ENCODE measurements at regions not wholly inside any gene's neighbourhood (a gene's known extent, or its start where the extent isn't known, plus 50 kb on each side); places are given as distances from the start of the nearest gene placed in this dataset.
A peak's percentile ranks its signal among the peaks of the same experiment; 100 is the strongest.
"Not testable (repeated sequence)": the region's sequence is repeated elsewhere in the genome, so short reads cannot be mapped to it uniquely, and the experiment has no call there.

DNA sequence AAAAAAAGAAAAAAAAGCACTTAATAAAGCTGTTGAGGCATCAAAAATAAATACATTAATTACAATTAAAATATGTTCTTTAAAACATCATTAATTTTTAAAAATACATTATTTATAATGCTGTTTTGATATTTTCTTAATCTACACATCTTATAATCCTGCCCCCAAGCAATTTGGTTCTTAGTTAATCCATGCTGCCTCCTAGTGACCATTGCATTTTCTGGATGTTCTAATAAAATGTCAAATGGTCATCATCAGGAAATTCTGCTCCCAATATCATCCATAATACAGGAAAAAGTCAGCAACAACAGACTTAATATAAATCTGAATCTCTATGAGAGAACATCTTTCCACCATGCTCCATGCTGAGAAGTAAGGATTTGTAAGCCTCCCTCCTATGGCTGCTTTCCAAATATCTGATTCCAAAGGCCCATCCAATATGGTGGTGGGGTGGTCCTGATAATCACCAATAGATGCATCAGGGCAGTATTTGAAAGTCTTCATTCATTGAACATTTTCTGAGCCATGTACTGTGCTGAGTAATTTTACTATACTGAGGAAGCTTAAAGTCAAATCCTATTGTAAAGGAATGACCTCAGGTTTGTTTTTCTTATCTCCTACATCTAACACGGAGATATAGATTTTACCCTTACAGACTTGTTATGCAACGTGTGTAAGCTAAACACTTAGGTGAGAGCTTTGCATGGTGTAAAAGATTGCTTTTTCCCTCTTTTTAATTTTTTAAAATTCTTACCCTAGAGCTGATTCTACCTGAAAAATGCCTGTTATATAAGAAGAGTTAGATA lies 124.7 kb upstream of the BMAL1 start:
- intact Hi-C loops (cut with DNase I): loop anchor here (10.0 kb wide), 1 partner anchor 188 kb away; no protein-coding TSS in a partner anchor

DNA sequence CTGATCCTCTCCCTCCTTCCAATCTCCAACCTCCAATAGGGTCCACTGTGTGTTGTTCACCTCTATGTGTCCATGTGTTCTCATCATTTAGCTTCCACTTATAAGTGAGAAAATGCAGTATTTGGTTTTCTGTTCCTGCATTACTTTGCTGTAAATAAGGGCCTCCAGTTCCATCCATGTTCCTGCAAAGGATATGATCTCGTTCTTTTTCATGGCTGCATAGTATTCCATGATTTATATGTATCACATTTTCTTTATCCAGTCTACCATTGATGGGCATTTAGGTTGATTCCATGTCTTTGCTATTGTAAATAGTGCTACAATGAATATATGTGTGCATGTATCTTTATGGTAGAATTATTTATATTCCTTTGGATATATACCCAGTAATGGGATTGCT lies 123.2 kb upstream of the BMAL1 start:
- intact Hi-C loops (cut with DNase I): loop anchor here (10.0 kb wide), 1 partner anchor 190 kb away; no protein-coding TSS in a partner anchor
- ATAC-seq; DNase-seq (ENCODE audit: low spot score): not testable (repeated sequence)

More for the DNA sequence above, 124.7 kb upstream of the BMAL1 start:
- no peak for DNase-seq (ENCODE audit: low spot score)
- ATAC-seq: no peak

DNA sequence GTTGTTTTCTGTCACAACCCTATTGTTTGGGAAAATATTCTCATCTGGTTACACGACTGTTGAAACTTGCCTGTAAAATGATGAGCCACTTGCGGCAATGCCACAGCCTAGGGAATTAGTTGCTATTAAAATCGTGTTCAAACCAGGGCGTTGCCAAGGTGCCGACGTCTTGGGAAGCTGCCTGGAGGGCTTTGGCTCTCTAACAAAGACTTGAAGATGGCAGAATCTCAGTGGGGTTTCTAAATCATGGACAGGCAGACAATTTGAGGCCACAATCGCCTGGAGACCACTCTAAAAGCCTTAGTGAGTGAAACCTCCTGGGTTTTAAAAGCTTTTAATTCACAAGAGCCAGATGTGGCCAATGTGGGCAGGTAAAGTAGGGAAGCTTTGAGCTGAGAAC lies 117.2 kb upstream of the BMAL1 start:
- ATAC-seq (no peak), DNase-seq (ENCODE audit: low spot score) (no peak)
- intact Hi-C loops (cut with DNase I): no loop called here

DNA sequence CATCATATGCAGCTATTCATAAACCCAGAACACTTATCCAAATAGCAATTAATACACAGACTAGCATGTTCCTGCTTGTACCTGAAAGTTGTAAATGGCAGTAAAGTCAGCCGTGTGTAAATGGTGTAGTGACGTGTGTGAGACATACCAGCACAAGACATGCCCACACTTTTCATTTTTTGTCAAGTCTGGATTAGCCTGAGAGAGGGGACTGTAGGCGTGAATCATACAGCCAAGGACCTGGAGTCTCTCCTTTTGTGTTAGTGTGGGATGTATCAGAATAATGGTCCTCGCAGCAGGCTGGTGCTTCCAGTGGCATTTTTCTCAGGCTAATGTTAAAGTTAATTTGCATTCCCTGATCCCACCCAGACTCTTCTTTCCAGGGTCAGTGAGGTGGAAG lies 116.8 kb upstream of the BMAL1 start:
- ATAC-seq: no peak
- intact Hi-C loops (cut with DNase I): no loop called here
- DNase-seq (ENCODE audit: low spot score): no peak

DNA sequence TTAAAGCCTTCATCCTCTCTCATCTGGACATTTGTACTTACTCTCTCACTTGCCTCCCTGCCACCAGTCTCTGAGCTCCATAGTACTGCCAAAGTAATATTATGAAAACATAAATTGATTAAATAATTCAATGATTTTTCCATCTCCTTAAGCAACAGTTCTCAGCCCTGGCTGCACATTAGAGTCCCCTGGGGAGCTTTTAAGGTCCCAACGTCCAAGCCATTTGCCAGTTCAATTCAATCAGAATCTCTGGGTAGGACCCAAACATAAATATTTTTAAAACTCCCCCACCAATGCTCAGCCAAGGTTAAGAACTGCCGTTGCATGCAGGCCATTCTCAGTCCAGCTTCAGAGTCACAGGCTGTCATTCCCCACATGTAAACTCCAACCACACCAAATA lies 114.4 kb upstream of the BMAL1 start:
- no peak for DNase-seq (ENCODE audit: low spot score)
- intact Hi-C loops (cut with DNase I): no loop called here
- ATAC-seq: no peak

DNA sequence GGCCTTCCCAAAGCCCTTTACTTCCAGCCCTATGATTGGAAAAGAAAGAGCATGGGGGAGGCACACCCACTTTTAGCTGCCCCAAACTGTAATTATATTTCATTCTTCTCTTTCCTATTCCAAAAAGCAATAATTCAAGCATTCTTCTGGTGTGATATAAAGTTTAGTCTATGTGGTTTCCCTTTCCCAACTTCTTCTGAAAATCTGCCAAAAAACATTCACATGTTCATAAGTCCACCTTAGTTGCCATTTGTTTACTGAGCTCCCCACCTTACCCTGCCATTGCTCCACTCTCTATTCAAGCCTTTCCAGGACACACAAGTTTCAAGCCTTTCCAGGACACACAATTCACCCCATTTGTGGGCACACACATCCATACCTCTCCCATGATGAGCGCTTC lies 111.6 kb upstream of the BMAL1 start:
- no peak for DNase-seq (ENCODE audit: low spot score)
- no peak for ATAC-seq
- intact Hi-C loops (cut with DNase I): no loop called here

DNA sequence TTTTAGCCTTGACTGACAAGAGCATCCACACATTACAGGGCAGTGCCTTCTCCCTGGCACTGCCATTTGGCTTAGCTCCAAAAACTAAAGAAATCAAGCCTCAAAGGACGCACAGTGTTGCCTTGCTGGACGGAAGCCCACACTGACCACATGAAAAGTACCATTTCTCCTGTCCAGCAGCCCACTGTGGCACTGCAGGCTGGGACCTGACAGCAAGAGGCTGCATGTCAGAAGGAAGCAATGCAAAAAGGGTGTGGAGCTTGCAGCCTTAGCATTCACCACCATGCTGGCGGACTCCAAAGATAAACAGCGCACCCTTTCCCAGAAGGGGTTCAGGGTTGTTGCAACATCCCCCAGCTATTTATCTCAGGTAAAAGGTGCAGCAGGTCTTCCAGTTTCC lies 109.3 kb upstream of the BMAL1 start:
- ATAC-seq (no peak), DNase-seq (ENCODE audit: low spot score) (no peak)
- intact Hi-C loops (cut with DNase I): no loop called here

DNA sequence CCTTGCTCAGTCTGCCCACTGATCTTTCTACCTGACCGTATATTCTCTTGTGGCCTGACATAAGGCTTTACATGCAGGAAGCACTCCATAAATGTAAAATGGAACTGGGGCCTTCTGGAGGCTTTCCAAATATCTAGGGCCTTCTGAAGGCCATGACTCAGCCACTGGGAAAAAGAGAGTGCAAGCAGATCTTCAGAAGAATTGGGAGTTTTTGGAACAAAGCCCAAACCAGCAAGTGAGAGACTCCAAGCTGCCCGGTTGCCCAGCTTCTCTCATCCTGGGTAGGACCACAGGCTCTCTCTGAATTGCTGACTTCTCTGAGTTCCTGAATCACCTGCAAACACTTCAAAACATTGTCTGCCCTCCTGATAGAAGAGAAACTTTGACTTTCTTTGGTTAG lies 107.9 kb upstream of the BMAL1 start:
- ATAC-seq: no peak

DNA sequence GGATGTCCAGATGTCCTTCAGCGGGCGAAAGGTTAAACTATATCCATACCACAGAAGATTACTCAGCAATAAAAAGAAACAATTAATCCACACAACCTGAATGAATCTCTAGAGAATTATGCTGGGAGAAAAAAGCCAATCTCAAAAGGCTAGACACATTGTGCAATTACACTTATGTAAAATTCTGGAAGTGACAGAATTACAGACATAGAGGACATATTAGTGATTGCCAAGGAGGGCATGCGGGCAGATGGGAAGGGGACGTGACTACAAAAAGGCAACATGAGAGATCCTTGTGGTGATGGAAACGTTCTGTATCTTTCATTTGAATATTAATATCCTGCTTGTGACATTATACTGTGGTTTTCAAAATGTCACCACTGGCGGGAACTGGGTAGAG lies 103.5 kb upstream of the BMAL1 start:
- intact Hi-C loops (cut with DNase I): no loop called here
- ATAC-seq (no peak), DNase-seq (ENCODE audit: low spot score) (no peak)

More for the DNA sequence above, 107.9 kb upstream of the BMAL1 start:
- no peak for DNase-seq (ENCODE audit: low spot score)
- intact Hi-C loops (cut with DNase I): no loop called here

DNA sequence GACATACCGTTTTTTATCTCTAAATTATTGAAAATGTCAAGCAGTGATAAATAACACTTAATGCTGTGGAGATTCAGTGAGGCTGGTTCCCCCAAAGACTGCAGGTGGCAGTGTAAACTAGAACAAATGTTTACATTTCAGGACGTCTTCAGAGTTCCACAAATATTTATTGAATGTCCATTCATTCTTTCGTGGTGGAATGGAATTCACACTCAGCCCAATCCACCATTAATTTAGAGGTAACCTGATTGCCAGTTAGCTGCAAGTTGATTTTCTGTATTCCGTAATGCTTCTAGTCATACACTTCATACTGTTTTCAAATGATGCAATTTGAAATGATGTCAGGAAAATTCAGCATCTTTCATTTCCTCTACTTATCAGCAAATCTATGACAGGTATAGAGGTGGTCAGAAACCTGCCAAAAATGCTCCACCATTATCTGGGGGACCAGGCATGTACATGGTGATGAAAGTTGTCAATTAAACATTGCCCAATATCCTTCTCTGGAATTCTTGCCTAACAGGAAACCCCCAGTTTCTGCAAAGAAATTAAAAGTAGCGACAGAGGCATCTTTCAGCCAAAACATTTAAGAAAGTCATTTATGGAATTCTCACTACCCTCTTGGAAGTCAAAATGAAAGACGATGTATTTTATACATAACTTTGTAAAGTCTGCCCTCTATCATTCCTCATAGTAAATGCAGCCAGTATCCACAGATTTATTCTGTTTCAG lies 94.3 kb upstream of the BMAL1 start:
- ATAC-seq: peak; percentile 74
- no peak for DNase-seq (ENCODE audit: low spot score)

DNA sequence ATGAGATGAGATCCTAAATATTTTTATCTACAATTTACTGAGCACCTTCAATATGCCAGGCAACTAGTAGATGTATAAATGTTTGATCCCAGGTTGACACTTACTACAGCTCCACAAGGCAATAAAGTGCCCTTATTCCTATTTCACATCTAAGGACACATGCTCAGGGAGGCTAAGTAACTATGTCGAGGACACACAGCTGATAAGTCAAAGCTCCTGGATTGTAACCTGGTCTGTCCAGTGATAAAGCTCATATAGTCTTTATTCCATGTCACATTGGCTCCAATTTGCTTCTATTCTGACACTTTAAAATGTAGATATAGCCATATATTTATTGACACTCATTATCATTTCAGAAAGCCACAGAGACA lies 93.8 kb upstream of the BMAL1 start:
- ATAC-seq: peak; percentile 13
- intact Hi-C loops (cut with DNase I): no loop called here

More for the DNA sequence above, 94.3 kb upstream of the BMAL1 start:
- intact Hi-C loops (cut with DNase I): no loop called here

DNA sequence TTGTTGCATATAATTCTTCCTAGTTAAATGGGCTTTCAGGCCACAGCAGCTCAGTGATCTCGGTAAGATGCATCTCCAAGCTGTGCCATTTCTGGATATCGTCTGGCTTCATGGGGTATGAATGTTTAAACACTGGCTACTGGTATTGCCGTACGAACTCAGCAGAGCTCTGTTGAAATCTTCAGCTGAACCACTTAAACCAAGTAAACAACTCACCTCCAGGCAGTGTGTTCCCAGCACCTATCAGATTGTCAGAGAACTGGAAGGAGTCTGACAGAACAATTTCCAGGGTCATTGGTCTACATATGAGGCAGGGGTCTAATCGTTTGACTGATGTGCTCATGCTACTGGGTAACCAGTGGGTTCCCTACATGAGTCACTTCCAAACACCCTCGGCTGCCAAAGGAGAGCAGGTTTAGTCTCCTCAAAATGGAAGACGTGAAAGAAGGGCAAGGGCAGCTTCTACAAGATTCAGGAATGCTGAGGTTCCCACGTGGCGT lies 93.2 kb upstream of the BMAL1 start:
- intact Hi-C loops (cut with DNase I): no loop called here
- no peak for ATAC-seq
- DNase-seq (ENCODE audit: low spot score): no peak

More for the DNA sequence above, 93.8 kb upstream of the BMAL1 start:
- DNase-seq (ENCODE audit: low spot score): no peak

DNA sequence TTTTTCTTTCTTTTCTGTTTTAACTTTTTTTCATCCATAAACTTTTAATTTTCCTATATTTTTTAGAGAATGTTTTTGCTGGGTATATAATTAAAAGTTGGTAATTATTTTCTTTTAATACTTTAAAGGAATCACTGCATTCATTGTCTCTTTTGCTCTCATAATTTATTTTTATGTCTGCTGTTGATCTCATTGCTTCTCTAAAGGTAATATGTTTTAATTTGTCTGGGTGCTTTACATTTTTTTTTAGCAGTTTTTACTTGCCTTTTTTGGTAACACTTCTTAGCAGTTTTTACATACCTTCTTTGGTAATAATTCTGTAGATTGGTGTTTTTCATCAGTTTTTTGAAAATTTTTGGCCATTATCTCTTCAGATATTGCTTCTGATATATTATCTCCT lies 89.4 kb upstream of the BMAL1 start:
- ATAC-seq: no peak
- intact Hi-C loops (cut with DNase I): no loop called here
- DNase-seq (ENCODE audit: low spot score): no peak

DNA sequence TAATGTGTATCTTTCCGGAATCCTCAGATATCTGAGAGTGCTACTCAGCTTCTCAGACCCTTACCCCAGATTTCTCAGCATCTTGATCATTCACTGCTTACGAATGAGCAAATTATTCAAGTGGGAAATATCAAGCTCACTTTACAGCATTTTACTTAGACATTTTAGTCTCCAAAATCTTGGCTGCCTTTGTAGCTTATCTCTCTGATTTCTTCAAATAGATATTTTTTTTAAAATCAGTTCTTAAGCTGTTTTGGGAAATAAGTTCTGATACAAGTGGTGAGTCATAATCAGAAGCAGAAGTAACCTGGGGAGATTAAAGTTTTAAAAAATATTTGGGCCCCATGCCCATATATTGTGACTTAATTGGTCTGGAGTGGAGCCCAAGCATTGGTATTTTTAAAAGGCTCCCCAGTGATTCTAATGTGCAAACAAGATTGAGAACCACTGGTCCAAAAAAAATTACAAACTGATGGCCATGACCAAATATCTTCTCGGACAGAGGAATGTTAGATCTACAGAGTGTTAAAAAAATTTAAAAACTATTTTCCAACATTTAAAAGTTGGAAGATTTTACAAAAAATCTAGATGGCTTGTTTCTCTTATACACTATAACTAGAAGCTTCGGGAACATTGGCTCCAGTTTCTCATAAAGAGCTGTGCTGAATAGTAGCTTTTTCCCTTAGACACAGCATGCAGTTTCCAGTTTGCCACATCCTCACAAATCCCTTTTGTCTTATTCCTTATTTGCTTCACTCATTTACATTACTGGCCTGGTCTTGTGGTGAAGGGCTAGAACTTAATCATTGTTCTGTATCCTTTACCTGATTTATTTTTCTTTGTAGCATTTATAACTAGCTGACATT lies 87.8 kb upstream of the BMAL1 start:
- no peak for DNase-seq (ENCODE audit: low spot score)
- ATAC-seq: no peak
- intact Hi-C loops (cut with DNase I): no loop called here

DNA sequence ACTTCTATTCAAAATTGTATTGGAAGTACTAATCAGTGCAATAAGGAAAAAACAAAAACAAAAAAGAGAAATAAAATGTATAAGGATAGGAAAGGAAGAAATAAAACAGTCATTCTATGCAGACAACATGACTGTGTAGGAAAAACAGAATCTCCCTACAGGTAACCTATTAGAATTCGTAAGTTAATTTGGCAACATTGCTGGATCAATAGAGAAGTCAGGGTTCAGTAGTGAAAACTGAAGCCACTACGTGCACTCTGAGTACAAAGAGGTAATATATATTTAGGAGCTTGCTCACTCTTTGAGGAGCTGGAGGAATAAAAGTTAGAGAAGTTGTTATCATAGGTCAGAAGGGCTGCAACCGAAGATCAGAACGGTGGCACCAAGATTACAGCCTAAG lies 84.0 kb upstream of the BMAL1 start:
- intact Hi-C loops (cut with DNase I): no loop called here
- ATAC-seq (no peak), DNase-seq (ENCODE audit: low spot score) (no peak)

DNA sequence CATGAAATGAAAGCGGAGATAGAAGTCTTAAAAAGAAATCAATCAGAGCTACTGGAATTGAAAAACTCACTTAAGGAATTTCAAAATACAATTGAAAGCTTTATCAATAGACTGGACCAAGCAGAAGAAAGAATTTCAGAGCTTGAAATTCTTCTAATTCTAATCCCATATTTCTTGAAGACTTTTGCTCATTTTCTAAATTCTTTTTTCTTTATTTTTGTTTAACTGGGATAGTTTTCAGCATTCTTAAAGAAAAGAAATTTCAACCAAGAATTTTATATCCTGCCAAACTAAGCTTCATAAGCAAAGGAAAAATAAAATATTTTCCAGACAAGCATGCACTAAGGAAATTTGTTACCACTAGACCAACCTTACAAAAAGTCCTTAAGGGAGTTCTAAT lies 80.2 kb upstream of the BMAL1 start:
- DNase-seq (ENCODE audit: low spot score); intact Hi-C loops (cut with DNase I); ATAC-seq: not testable (repeated sequence)

DNA sequence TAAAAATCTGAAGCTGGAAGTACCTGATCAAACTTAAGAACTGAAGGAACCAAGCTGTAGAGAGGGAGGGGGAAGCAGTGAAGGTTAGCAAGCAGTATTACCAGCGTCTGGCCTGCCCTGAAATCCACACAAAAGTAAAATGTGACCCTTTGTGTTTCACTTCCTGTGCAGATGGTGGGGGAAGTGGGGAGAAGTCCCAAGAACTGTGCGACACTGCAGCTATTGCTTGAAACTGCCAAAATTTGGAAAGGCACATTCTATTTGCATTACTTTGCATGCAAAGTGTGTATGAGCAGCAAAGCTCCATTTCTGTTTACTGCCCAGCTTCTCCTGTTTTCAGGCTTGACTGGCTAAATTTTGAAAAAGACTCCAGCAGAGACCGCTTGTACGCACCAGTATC lies 72.1 kb upstream of the BMAL1 start:
- no peak for ATAC-seq
- DNase-seq (ENCODE audit: low spot score): no peak
- intact Hi-C loops (cut with DNase I): no loop called here

DNA sequence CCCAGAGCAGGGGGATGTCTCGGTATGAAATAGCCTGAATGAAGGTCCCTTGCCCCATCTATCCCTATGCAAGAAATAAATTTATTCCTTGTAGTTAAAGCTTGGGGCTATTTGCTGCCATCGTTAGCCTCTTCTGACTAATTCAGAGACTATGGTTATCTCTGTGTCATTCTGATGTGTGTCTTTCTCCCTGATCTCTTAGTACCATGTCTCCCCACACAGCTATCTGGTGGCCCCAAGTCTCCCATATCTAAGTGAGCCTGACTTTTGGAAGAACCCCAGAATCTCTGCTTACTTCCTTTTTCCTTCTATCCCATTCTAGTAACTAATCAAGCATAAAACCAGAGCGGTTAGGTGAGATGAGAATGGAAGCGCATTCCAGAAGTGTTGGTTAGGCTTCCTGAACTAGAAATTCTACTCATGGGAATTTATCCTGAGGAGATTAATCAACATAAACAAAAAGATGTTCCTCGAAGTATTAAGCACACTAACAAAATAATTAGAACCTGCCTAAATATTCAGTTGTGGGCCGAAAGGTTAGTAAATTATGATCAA lies 71.4 kb upstream of the BMAL1 start:
- DNase-seq (ENCODE audit: low spot score): no peak
- intact Hi-C loops (cut with DNase I): no loop called here
- ATAC-seq: no peak

DNA sequence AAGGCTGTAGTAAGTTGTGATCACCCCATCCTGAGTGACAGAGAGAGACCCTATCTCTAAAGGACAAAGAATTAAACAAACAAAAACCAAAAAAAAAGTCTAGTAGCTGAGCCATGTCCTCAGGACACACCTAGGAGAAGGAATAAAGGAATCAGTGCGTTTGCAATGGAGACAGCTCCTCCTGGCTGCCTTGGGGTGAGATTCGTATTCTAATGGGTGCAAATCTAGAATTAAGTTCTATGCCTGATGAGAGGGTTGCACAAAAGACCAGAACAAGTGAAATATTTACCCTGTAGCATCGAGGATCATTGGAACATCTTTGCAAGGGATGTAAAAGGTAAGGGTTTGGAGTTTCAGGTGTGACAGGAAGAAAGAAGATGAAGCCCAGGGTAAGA lies 70.3 kb upstream of the BMAL1 start:
- intact Hi-C loops (cut with DNase I): no loop called here
- DNase-seq (ENCODE audit: low spot score) (no peak), ATAC-seq (no peak)
